ENCODE measurements at regions not wholly inside any gene's neighbourhood (a gene's known extent, or its start where the extent isn't known, plus 50 kb on each side); places are given as distances from the start of the nearest gene placed in this dataset.

DNA sequence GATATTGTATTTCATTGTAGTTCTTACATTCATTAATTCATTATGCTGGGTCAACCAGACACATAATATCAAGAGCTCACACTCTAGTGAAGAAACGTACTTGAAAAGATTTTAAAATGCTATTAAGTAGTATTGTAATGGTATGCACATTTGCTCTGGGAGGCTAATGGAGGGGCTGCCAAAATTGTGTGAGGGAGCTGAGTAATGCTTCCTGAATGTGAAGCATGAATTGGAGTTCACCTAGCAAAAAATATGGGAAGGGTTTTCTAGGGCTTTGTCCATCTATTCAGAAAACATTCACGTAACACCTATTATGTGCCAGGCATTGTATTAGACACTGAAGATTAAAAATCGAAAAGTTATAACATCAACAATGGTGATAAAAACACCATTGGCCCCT lies 403.8 kb upstream of the PDE3A start:
- Histone ChIP-seq H3K9me3 (ENCODE audit: control insufficient read depth, insufficient read depth, low read depth, low read length) (no peaks in the 10 kb centered on the region), H3K9ac (ENCODE audit: insufficient read depth, low read length) (no peak overlapping the region), H4K20me1 (ENCODE audit: control insufficient read depth, extremely low read depth, insufficient read depth, low read length) (no peaks in the 10 kb centered on the region), H3K4me3 (replicated peaks in 1 of 4; ENCODE audit: control extremely low read depth in 1 of 4, insufficient read depth in 1 of 4, low read depth in 3 of 4, low read length in 4 of 4) (no peak overlapping the region), H3K36me3 (ENCODE audit: control insufficient read depth, insufficient read depth, low read length) (no peaks in the 10 kb centered on the region), H3K79me2 (ENCODE audit: control insufficient read depth, insufficient read depth, low read length) (no peaks in the 10 kb centered on the region), H3K4me2 (ENCODE audit: extremely low read depth, insufficient read depth, low read length) (no peak overlapping the region), H3K27ac (ENCODE audit: insufficient read depth, low read length) (no peak overlapping the region), H3K27me3 (ENCODE audit: control insufficient read depth, insufficient read depth, low read length) (no peaks in the 10 kb centered on the region), H3K4me1 (ENCODE audit: control insufficient read depth, extremely low read depth, insufficient read depth, low read length) (peaks cover 6% of the 10 kb centered on the region), H2AFZ (ENCODE audit: low read length) (no peak overlapping the region)
- DNase-seq (ENCODE audit: low read depth in 2 of 2), result peak in 1 of 2 donors; percentile 76
- no peak for TF ChIP-seq EZH2 (IDR thresholded peaks at IDR 0.05; ENCODE audit: low read length, missing control alignments)
- TF ChIP-seq, protein P1, sequence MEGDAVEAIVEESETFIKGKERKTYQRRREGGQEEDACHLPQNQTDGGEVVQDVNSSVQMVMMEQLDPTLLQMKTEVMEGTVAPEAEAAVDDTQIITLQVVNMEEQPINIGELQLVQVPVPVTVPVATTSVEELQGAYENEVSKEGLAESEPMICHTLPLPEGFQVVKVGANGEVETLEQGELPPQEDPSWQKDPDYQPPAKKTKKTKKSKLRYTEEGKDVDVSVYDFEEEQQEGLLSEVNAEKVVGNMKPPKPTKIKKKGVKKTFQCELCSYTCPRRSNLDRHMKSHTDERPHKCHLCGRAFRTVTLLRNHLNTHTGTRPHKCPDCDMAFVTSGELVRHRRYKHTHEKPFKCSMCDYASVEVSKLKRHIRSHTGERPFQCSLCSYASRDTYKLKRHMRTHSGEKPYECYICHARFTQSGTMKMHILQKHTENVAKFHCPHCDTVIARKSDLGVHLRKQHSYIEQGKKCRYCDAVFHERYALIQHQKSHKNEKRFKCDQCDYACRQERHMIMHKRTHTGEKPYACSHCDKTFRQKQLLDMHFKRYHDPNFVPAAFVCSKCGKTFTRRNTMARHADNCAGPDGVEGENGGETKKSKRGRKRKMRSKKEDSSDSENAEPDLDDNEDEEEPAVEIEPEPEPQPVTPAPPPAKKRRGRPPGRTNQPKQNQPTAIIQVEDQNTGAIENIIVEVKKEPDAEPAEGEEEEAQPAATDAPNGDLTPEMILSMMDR (conservative IDR thresholded peaks at IDR 0.05 in 1 of 2, IDR thresholded peaks at IDR 0.05 in 1 of 2; ENCODE audit: low read depth in 1 of 2, low read length in 2 of 2), result no peak

DNA sequence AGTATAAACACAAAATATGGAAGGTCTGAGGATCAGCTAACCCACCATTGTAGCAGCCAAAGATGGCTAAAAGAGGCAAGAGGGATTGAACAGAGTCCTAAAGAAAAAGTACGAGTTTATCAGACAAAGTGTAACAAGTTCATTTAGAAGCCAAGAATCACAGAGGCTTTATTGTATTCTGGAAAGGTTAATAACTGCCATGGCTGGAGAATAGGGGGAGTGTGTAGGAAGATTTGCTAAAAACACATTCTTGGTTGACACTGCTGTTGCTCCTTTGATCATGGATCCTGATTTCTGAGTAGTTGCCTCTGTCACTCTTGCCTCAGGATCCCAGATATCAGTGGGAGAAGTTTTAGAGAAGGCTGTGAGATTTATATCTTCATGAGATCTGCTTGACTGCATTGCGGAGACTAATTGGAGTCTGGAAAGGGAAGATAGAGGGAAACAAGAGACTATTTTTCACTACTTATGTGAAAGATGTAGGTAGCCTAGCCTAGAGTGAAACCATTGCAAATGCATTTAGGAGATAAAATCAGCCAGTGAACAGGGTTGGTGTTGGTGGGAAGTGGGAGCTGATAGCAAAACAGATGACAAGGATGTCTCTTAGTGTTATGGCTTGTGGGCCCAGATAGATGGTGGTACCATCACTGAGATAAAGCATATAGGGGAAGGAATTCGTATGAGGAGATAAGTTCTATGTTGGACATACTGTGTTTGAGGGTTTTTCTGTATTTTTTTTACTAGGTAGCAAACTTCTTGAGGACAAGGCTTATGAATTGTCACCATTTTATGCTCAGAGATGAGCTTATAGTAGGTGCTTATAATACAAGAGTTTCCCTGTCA lies 402.9 kb upstream of the PDE3A start:
- Histone ChIP-seq H3K9ac (ENCODE audit: insufficient read depth, low read length) (no peak overlapping the region), H4K20me1 (ENCODE audit: control insufficient read depth, extremely low read depth, insufficient read depth, low read length) (no peaks in the 10 kb centered on the region), H3K36me3 (ENCODE audit: control insufficient read depth, insufficient read depth, low read length) (no peaks in the 10 kb centered on the region), H3K27me3 (ENCODE audit: control insufficient read depth, insufficient read depth, low read length) (no peaks in the 10 kb centered on the region), H3K4me3 (replicated peaks in 1 of 4; ENCODE audit: control extremely low read depth in 1 of 4, insufficient read depth in 1 of 4, low read depth in 3 of 4, low read length in 4 of 4) (no peak overlapping the region), H3K79me2 (ENCODE audit: control insufficient read depth, insufficient read depth, low read length) (no peaks in the 10 kb centered on the region), H3K4me2 (ENCODE audit: extremely low read depth, insufficient read depth, low read length) (no peak overlapping the region), H2AFZ (ENCODE audit: low read length) (no peak overlapping the region), H3K27ac (ENCODE audit: insufficient read depth, low read length) (no peak overlapping the region), H3K4me1 (ENCODE audit: control insufficient read depth, extremely low read depth, insufficient read depth, low read length) (peaks cover 6% of the 10 kb centered on the region), H3K9me3 (ENCODE audit: control insufficient read depth, insufficient read depth, low read depth, low read length) (no peaks in the 10 kb centered on the region)
- peak in 1 of 2 donors; percentile 43 for DNase-seq (ENCODE audit: low read depth in 2 of 2)
- TF ChIP-seq, protein P1 (conservative IDR thresholded peaks at IDR 0.05 in 1 of 2, IDR thresholded peaks at IDR 0.05 in 1 of 2; ENCODE audit: low read depth in 1 of 2, low read length in 2 of 2), result no peak
- no peak for TF ChIP-seq EZH2 (IDR thresholded peaks at IDR 0.05; ENCODE audit: low read length, missing control alignments)

DNA sequence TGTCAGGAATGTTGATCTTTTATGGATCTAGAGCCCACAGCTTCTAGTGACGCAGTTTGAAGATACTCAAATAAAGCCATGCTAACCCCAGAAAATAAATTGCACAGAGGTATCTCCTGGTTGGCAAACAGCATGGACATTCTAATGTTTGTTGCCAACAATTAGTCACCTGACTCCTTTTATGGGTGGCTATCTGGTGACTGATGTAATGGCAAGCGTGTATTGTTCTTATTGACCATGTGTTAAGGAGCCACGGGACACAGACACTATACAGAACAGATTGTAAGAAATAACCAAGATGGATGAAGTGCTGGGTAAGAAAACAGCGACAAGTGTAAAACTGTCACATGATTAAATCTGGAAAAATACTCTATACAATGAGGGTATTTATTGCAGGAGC lies 401.3 kb upstream of the PDE3A start:
- H3K27ac ChIP-seq (ENCODE audit: insufficient read depth, low read length), result peak overlapping the region; percentile 9
- peak in 1 of 2 donors; percentile 82 for DNase-seq (ENCODE audit: low read depth in 2 of 2)
- no peaks in the 10 kb centered on the region for H3K27me3 ChIP-seq (ENCODE audit: control insufficient read depth, insufficient read depth, low read length)
- TF ChIP-seq, protein P1 (conservative IDR thresholded peaks at IDR 0.05 in 1 of 2, IDR thresholded peaks at IDR 0.05 in 1 of 2; ENCODE audit: low read depth in 1 of 2, low read length in 2 of 2), result no peak
- TF ChIP-seq EZH2 (IDR thresholded peaks at IDR 0.05; ENCODE audit: low read length, missing control alignments), result no peak
- no peak overlapping the region for H3K4me2 ChIP-seq (ENCODE audit: extremely low read depth, insufficient read depth, low read length)
- no peak overlapping the region for H3K4me3 ChIP-seq (replicated peaks in 1 of 4; ENCODE audit: control extremely low read depth in 1 of 4, insufficient read depth in 1 of 4, low read depth in 3 of 4, low read length in 4 of 4)
- no peak overlapping the region for H3K9ac ChIP-seq (ENCODE audit: insufficient read depth, low read length)
- H4K20me1 ChIP-seq (ENCODE audit: control insufficient read depth, extremely low read depth, insufficient read depth, low read length), result no peaks in the 10 kb centered on the region
- H3K9me3 ChIP-seq (ENCODE audit: control insufficient read depth, insufficient read depth, low read depth, low read length), result no peaks in the 10 kb centered on the region
- peaks cover 6% of the 10 kb centered on the region for H3K4me1 ChIP-seq (ENCODE audit: control insufficient read depth, extremely low read depth, insufficient read depth, low read length)
- no peaks in the 10 kb centered on the region for H3K79me2 ChIP-seq (ENCODE audit: control insufficient read depth, insufficient read depth, low read length)
- H2AFZ ChIP-seq (ENCODE audit: low read length), result no peak overlapping the region
- H3K36me3 ChIP-seq (ENCODE audit: control insufficient read depth, insufficient read depth, low read length), result no peaks in the 10 kb centered on the region

Measured in fibroblast of lung (primary cell).